Endothelial cell of umbilical vein (primary cell): ENCODE measurements at regions not wholly inside any gene's neighbourhood (a gene's known extent, or its start where the extent isn't known, plus 50 kb on each side); places are given as distances from the start of the nearest gene placed in this dataset.

Experiments used
- CTCF ChIP-seq, 2 donors: IDR thresholded peaks; 1 replicate in 1 of 2; 2 replicates in 1 of 2; pipeline ENCODE4 v1.5.1; 2011; ENCODE audit warnings: low read length in 2 of 2, mild to moderate bottlenecking in 2 of 2, moderate library complexity in 2 of 2, control low read depth in 1 of 2, inconsistent platforms in 1 of 2, low read depth in 1 of 2; ENCODE audit not compliant: insufficient read depth in 1 of 2; ENCODE audit errors: extremely low read depth in 1 of 2
- EZH2 ChIP-seq: IDR thresholded peaks from 2 replicates; pipeline ENCODE4 v1.6.1; 2012; ENCODE audit warnings: borderline replicate concordance, low read depth, mild to moderate bottlenecking, moderate library complexity, low read length, inconsistent platforms; ENCODE audit not compliant: severe bottlenecking
- POLR2A ChIP-seq: IDR thresholded peaks from 2 replicates; pipeline ENCODE4 v1.6.1; 2012; ENCODE audit warnings: low read depth, mild to moderate bottlenecking, control low read depth, low read length
- POLR2AphosphoS5 ChIP-seq: IDR thresholded peaks from 2 replicates; pipeline ENCODE4 v1.6.1; 2012; ENCODE audit warnings: low read depth, mild to moderate bottlenecking, control low read depth, low read length, moderate library complexity; ENCODE audit not compliant: insufficient read depth

GRCh38 chr12:19648591-19648990, 209.3 kb downstream of the AEBP2 start:
- TF ChIP-seq EZH2 (no peak), CTCF (IDR thresholded peaks at IDR 0.05; ENCODE audit: extremely low read depth in 1 of 2, insufficient read depth in 1 of 2, low read depth in 1 of 2, low read length in 2 of 2) (no peak), POLR2AphosphoS5 (no peak), POLR2A (no peak)
